ENCODE measurements at regions not wholly inside any gene's neighbourhood (a gene's known extent, or its start where the extent isn't known, plus 50 kb on each side); places are given as distances from the start of the nearest gene placed in this dataset. TPM values are rescaled to one million over a fixed set of nuclear protein-coding genes. Genes with fewer than 3 reads are reported as not detected.

DNA sequence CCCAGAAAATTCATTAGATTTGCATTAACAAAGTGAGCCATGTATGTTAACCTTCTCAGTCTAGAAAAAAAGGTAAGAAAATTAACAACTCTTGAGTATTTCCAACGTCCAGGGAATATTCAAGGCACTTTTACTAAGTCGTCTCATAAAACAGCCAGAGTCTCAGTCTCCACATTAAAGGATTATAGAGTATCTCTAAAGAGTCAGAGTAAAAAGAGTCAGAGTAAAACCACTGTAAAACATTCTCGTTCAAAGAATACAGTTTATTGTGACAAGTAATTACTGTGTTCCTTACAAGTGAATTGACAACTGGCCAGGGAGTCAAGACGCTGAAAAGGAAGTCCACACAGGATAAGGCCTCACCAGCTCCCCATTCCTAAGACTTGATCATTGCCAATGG lies 97.2 kb upstream of the ISL1 start:
- Histone ChIP-seq H3K4me1 (ENCODE audit: insufficient read depth, low read length) (no peaks in the 10 kb centered on the region), H3K36me3 (ENCODE audit: insufficient read depth, low read length) (no peaks in the 10 kb centered on the region), H4K20me1 (ENCODE audit: insufficient read depth, low read length) (no peaks in the 10 kb centered on the region), H3K27ac (ENCODE audit: low read depth, low read length) (no peak overlapping the region), H3K27me3 (ENCODE audit: insufficient read depth, low read length) (no peaks in the 10 kb centered on the region), H3K9me3 (ENCODE audit: low read depth, low read length) (peaks cover 4% of the 10 kb centered on the region), H3K4me2 (ENCODE audit: insufficient read depth, low read length) (no peak overlapping the region), H3K4me3 (ENCODE audit: insufficient read depth, low read length) (no peak overlapping the region), H3K79me2 (ENCODE audit: insufficient read depth, low read length) (no peaks in the 10 kb centered on the region), H2AFZ (ENCODE audit: low read length) (no peak overlapping the region)
- TF ChIP-seq, protein P1, sequence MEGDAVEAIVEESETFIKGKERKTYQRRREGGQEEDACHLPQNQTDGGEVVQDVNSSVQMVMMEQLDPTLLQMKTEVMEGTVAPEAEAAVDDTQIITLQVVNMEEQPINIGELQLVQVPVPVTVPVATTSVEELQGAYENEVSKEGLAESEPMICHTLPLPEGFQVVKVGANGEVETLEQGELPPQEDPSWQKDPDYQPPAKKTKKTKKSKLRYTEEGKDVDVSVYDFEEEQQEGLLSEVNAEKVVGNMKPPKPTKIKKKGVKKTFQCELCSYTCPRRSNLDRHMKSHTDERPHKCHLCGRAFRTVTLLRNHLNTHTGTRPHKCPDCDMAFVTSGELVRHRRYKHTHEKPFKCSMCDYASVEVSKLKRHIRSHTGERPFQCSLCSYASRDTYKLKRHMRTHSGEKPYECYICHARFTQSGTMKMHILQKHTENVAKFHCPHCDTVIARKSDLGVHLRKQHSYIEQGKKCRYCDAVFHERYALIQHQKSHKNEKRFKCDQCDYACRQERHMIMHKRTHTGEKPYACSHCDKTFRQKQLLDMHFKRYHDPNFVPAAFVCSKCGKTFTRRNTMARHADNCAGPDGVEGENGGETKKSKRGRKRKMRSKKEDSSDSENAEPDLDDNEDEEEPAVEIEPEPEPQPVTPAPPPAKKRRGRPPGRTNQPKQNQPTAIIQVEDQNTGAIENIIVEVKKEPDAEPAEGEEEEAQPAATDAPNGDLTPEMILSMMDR (IDR thresholded peaks at IDR 0.05; ENCODE audit: extremely low read depth, low read depth, low read length) = no peak
- DNase-seq (ENCODE audit: insufficient read length, low spot score, missing footprints) = no peak

DNA sequence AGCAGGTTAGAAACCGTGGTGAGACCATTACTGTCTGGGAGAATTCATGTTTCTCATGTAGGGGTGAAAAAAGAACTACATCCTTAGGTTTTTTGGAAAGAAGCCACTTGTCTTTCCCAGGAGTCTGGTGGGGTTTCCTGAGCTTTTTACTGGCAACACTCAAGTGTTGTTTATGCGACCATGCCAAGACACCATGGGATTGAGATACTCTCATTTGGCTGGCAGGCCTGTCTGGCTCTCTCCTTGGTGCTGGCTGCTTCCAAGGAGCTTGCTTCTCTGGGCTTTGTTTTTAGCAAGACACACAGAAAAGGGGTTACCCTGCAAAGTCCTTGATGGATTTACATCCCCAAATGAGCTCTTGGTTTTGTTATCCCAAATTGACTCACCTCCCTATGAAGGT lies 80.9 kb upstream of the ISL1 start:
- Histone ChIP-seq H3K79me2 (ENCODE audit: insufficient read depth, low read length) (no peaks in the 10 kb centered on the region), H3K4me1 (ENCODE audit: insufficient read depth, low read length) (no peaks in the 10 kb centered on the region), H3K27ac (ENCODE audit: low read depth, low read length) (no peak overlapping the region), H3K4me3 (ENCODE audit: insufficient read depth, low read length) (no peak overlapping the region), H3K9me3 (ENCODE audit: low read depth, low read length) (no peaks in the 10 kb centered on the region), H3K4me2 (ENCODE audit: insufficient read depth, low read length) (no peak overlapping the region), H4K20me1 (ENCODE audit: insufficient read depth, low read length) (no peaks in the 10 kb centered on the region), H3K36me3 (ENCODE audit: insufficient read depth, low read length) (no peaks in the 10 kb centered on the region), H2AFZ (ENCODE audit: low read length) (no peak overlapping the region), H3K27me3 (ENCODE audit: insufficient read depth, low read length) (no peaks in the 10 kb centered on the region)
- TF ChIP-seq, protein P1 (IDR thresholded peaks at IDR 0.05; ENCODE audit: extremely low read depth, low read depth, low read length) = no peak
- no peak for DNase-seq (ENCODE audit: insufficient read length, low spot score, missing footprints)

GRCh38 chr5:51326844-51327243 lies 56.4 kb upstream of the ISL1 start:
- Histone ChIP-seq H3K79me2 (ENCODE audit: insufficient read depth, low read length) (no peaks in the 10 kb centered on the region), H3K4me2 (ENCODE audit: insufficient read depth, low read length) (no peak overlapping the region), H3K4me1 (ENCODE audit: insufficient read depth, low read length) (no peaks in the 10 kb centered on the region), H3K4me3 (ENCODE audit: insufficient read depth, low read length) (no peak overlapping the region), H3K27me3 (ENCODE audit: insufficient read depth, low read length) (no peaks in the 10 kb centered on the region), H3K9me3 (ENCODE audit: low read depth, low read length) (peaks cover 2% of the 10 kb centered on the region), H3K27ac (ENCODE audit: low read depth, low read length) (no peak overlapping the region), H2AFZ (ENCODE audit: low read length) (no peak overlapping the region), H3K36me3 (ENCODE audit: insufficient read depth, low read length) (no peaks in the 10 kb centered on the region), H4K20me1 (ENCODE audit: insufficient read depth, low read length) (no peaks in the 10 kb centered on the region)
- no peak for DNase-seq (ENCODE audit: insufficient read length, low spot score, missing footprints)
- TF ChIP-seq, protein P1 (IDR thresholded peaks at IDR 0.05; ENCODE audit: extremely low read depth, low read depth, low read length) = no peak

Small RNA genes lying in the stretch of these regions (small RNA-seq; reads per million reads assigned to genes)
- gene AC022441.3 (not detected), gene RNU6-1296P (not detected), gene RNU6-480P (not detected)

Measured in osteoblast (primary cell).